Natural killer cell (primary cell): ENCODE measurements at regions not wholly inside any gene's neighbourhood (a gene's known extent, or its start where the extent isn't known, plus 50 kb on each side); places are given as distances from the start of the nearest gene placed in this dataset.

Experiments used
- ATAC-seq, 3 donors: fragments of 150-1000 bp in 2 of 3; fragments of 200-7000 bp in 1 of 3; cut with Tn5 transposase; 1 replicate in 1 of 3; 2 replicates in 2 of 3; pipeline ENCODE4 v1.10.0; 2021; ENCODE audit warnings: mild to moderate bottlenecking in 2 of 3, moderate library complexity in 2 of 3
- DNase-seq, 2 donors: peaks; one replicate each; pipeline versions ENCODE4 v3.0.0 to v3.0.0-alpha.2; 2013 to 2021; ENCODE audit warnings: mixed read lengths in 1 of 2
- H3K27ac ChIP-seq: one replicate; pipeline ENCODE4 v1.5.1; 2013; ENCODE audit warnings: mild to moderate bottlenecking, low read length
- H3K27me3 ChIP-seq: one replicate; pipeline ENCODE4 v1.6.1; 2013; ENCODE audit warnings: low read length; ENCODE audit not compliant: control insufficient read depth, insufficient read depth
- H3K36me3 ChIP-seq: one replicate; pipeline ENCODE4 v1.6.1; 2013; ENCODE audit warnings: low read length; ENCODE audit not compliant: control insufficient read depth, insufficient read depth
- H3K4me1 ChIP-seq: one replicate; pipeline ENCODE4 v1.6.1; 2013; ENCODE audit warnings: low read length; ENCODE audit not compliant: control insufficient read depth, insufficient read depth
- H3K4me3 ChIP-seq: one replicate; pipeline ENCODE4 v1.5.1; 2013; ENCODE audit warnings: low read length
- H3K9me3 ChIP-seq: one replicate; pipeline ENCODE4 v1.6.1; 2013; ENCODE audit warnings: low read length; ENCODE audit not compliant: control insufficient read depth, insufficient read depth
- H3K27ac Mint-ChIP-seq, 2 donors: one replicate each; pipeline ENCODE4 v1.8.0; 2022; ENCODE audit warnings: mild to moderate bottlenecking in 2 of 2, mixed read lengths in 2 of 2, moderate library complexity in 1 of 2
- H3K27me3 Mint-ChIP-seq, 2 donors: one replicate each; pipeline ENCODE4 v1.8.0; 2022; ENCODE audit warnings: low read depth in 2 of 2, mixed read lengths in 2 of 2
- H3K36me3 Mint-ChIP-seq: one replicate; pipeline ENCODE4 v1.8.0; 2022; ENCODE audit warnings: mixed read lengths
- H3K4me1 Mint-ChIP-seq, 2 donors: one replicate each; pipeline ENCODE4 v1.8.0; 2022; ENCODE audit warnings: mixed read lengths in 2 of 2
- H3K4me3 Mint-ChIP-seq: one replicate; pipeline ENCODE4 v1.8.0; 2022; ENCODE audit warnings: mild to moderate bottlenecking, moderate library complexity, mixed read lengths
- H3K9me3 Mint-ChIP-seq, 2 donors: one replicate each; pipeline ENCODE4 v1.8.0; 2022; ENCODE audit warnings: mixed read lengths in 2 of 2
- CTCF ChIP-seq: fragments of 200-600 bp; IDR thresholded peaks from one replicate; pipeline ENCODE4 v1.8.0; 2022; ENCODE audit warnings: antibody characterized with exemption
- WGBS: methylation state at CpG from one replicate; pipeline ENCODE4 v1.1.7; 2013; ENCODE audit warnings: missing lambda C conversion rate; ENCODE audit not compliant: insufficient coverage; 5-methylcytosine and 5-hydroxymethylcytosine counted together
- intact Hi-C: fragments of 100-400 bp; cut with micrococcal nuclease; formaldehyde crosslinking; loops from one replicate; pipeline ENCODE4 v1.14.2; 2022

- Mint-ChIP-seq H3K4me1 (no peaks in the 10 kb centered on the region), H3K9me3 (no peaks in the 10 kb centered on the region), H3K27me3 (peaks cover 0 to 3% of the 10 kb centered on the region in 2 donors), H3K4me3 (no peak overlapping the region), H3K27ac (no peak overlapping the region), H3K36me3 (no peaks in the 10 kb centered on the region)
- intact Hi-C loops, result no loop called here
- DNase-seq (no peak), ATAC-seq (no peak)
- H3K4me3 ChIP-seq, result no peak overlapping the region
- H3K36me3 ChIP-seq, result no peaks in the 10 kb centered on the region
- TF ChIP-seq CTCF, result no peak
- no peaks in the 10 kb centered on the region for H3K9me3 ChIP-seq
- no peaks in the 10 kb centered on the region for H3K27me3 ChIP-seq
- no peaks in the 10 kb centered on the region for H3K4me1 ChIP-seq
- H3K27ac ChIP-seq, result no peak overlapping the region
Observed at GRCh38 chr13:71312923-71313322, 554.1 kb downstream of the DACH1 start.

- no peaks in the 10 kb centered on the region for H3K9me3 ChIP-seq
- no peak for TF ChIP-seq CTCF
- WGBS, result 73% methylated on average over 3 of the region's 4 CpGs
- Mint-ChIP-seq H3K9me3 (no peaks in the 10 kb centered on the region), H3K4me3 (no peak overlapping the region), H3K4me1 (no peaks in the 10 kb centered on the region), H3K36me3 (no peaks in the 10 kb centered on the region), H3K27ac (no peak overlapping the region), H3K27me3 (peaks cover 0 to 3% of the 10 kb centered on the region in 2 donors)
- DNase-seq (no peak), ATAC-seq (no peak)
- H3K27me3 ChIP-seq, result no peaks in the 10 kb centered on the region
- H3K4me1 ChIP-seq, result no peaks in the 10 kb centered on the region
- no peak overlapping the region for H3K4me3 ChIP-seq
- no peak overlapping the region for H3K27ac ChIP-seq
- intact Hi-C loops, result no loop called here
- H3K36me3 ChIP-seq, result no peaks in the 10 kb centered on the region
Observed at GRCh38 chr13:71309905-71310304, 557.1 kb downstream of the DACH1 start.

- intact Hi-C loops, result no loop called here
- no peak overlapping the region for H3K27ac Mint-ChIP-seq
- Histone ChIP-seq H3K27me3 (no peaks in the 10 kb centered on the region), H3K27ac (no peak overlapping the region), H3K9me3 (no peaks in the 10 kb centered on the region), H3K36me3 (no peaks in the 10 kb centered on the region), H3K4me1 (no peaks in the 10 kb centered on the region), H3K4me3 (no peak overlapping the region)
- WGBS, result 78% methylated on average over 1 of the region's 1 CpG
- DNase-seq (no peak), ATAC-seq (no peak)
- no peaks in the 10 kb centered on the region for H3K36me3 Mint-ChIP-seq
- no peaks in the 10 kb centered on the region for H3K4me1 Mint-ChIP-seq
- H3K9me3 Mint-ChIP-seq, result peaks cover 0 to 2% of the 10 kb centered on the region in 2 donors
- peaks cover 0 to 6% of the 10 kb centered on the region in 2 donors for H3K27me3 Mint-ChIP-seq
- TF ChIP-seq CTCF, result no peak
- H3K4me3 Mint-ChIP-seq, result no peak overlapping the region
Observed at GRCh38 chr13:71306821-71307220, 560.2 kb downstream of the DACH1 start.

GRCh38 chr13:71304861-71305260 lies 562.1 kb downstream of the DACH1 start:
- H3K9me3 Mint-ChIP-seq, result peaks cover 0 to 2% of the 10 kb centered on the region in 2 donors
- Histone ChIP-seq H3K4me3 (no peak overlapping the region), H3K27ac (no peak overlapping the region), H3K9me3 (no peaks in the 10 kb centered on the region), H3K4me1 (no peaks in the 10 kb centered on the region), H3K36me3 (no peaks in the 10 kb centered on the region), H3K27me3 (no peaks in the 10 kb centered on the region)
- no peak for TF ChIP-seq CTCF
- no peaks in the 10 kb centered on the region for H3K36me3 Mint-ChIP-seq
- H3K4me1 Mint-ChIP-seq, result no peaks in the 10 kb centered on the region
- no peak for DNase-seq
- no peak overlapping the region for H3K4me3 Mint-ChIP-seq
- ATAC-seq, result no peak
- WGBS, result 46% methylated on average over 2 of the region's 3 CpGs
- peaks cover 0 to 6% of the 10 kb centered on the region in 2 donors for H3K27me3 Mint-ChIP-seq
- H3K27ac Mint-ChIP-seq, result no peak overlapping the region
- intact Hi-C loops, result no loop called here
